H1 (cell line): ENCODE measurements at regions not wholly inside any gene's neighbourhood (a gene's known extent, or its start where the extent isn't known, plus 50 kb on each side); places are given as distances from the start of the nearest gene placed in this dataset.

Experiments used
- CEBPB ChIP-seq: IDR thresholded peaks from 2 replicates; pipeline ENCODE4 v1.6.1; 2012; ENCODE audit warnings: low read depth, low read length
- EGR1 ChIP-seq: IDR thresholded peaks from 2 replicates; pipeline ENCODE4 v1.6.1; 2011; ENCODE audit warnings: low read depth, low read length, borderline replicate concordance
- FOSL1 ChIP-seq: IDR thresholded peaks from 2 replicates; pipeline ENCODE4 v1.6.1; 2011; ENCODE audit warnings: mild to moderate bottlenecking, low read depth, low read length, moderate library complexity; ENCODE audit not compliant: insufficient read depth
- HDAC6 ChIP-seq: IDR thresholded peaks from one replicate; pipeline ENCODE4 v1.7.1; 2012; ENCODE audit warnings: low read depth, mild to moderate bottlenecking, inconsistent platforms, low read length, moderate library complexity
- MAFK ChIP-seq: IDR thresholded peaks from 2 replicates; pipeline ENCODE4 v1.6.1; 2012; ENCODE audit warnings: low read depth, mild to moderate bottlenecking, improper control_type of control experiment, low read length
- NANOG ChIP-seq: IDR thresholded peaks from 2 replicates; pipeline ENCODE4 v1.6.1; 2011; ENCODE audit warnings: low read length, low read depth, mild to moderate bottlenecking, inconsistent platforms; ENCODE audit not compliant: insufficient read depth, poor library complexity, severe bottlenecking
- SIX5 ChIP-seq: IDR thresholded peaks from 2 replicates; pipeline ENCODE4 v1.6.1; 2011; ENCODE audit warnings: mild to moderate bottlenecking, low read depth, low read length
- TBP ChIP-seq: IDR thresholded peaks from 2 replicates; pipeline ENCODE4 v1.6.1; 2011; ENCODE audit warnings: low read depth, low read length, improper control_type of control experiment
- TF ChIP-seq, protein P1 (sequence below): fragments of 300-600 bp; sonication (generic); IDR thresholded peaks from 2 replicates; pipeline ENCODE4 v1.7.1; 2012; ENCODE audit warnings: low read length, moderate library complexity, mild to moderate bottlenecking, inconsistent platforms; ENCODE audit not compliant: insufficient replicate concordance

DNA sequence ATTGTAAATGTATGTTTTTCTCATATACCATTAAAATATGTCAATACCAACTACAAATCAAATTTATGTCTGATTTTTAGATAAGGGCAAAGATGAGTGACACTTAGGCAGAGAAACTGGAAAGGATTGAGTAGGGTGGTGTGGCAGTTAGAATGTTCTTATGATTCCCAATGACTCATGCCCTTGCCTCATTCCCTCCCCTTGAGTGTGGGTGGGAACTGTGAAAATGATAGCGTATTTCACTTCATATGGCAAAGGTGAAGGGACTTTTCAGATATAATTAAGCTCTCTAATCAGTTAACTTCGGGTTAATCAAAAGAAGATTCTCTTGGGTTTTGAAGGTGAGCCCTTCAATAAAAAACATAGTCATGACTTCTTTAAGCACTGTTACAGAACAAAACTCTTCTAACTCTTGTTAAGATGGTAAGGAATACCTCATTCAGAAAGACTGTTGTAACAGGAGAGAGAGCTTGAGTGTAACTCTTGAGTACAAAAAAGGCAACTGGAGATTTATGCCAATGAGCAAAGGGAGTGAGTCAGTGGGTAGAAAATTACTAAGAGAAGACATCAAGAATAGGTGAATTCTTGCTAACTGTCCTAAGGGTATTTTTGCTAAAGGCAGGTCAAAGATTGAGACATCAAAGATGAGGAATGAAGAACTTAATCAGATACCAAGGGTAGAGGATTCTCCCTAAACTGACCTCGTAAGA, 329.5 kb downstream of the KCTD8 start (continued):
- TF ChIP-seq, protein P1, sequence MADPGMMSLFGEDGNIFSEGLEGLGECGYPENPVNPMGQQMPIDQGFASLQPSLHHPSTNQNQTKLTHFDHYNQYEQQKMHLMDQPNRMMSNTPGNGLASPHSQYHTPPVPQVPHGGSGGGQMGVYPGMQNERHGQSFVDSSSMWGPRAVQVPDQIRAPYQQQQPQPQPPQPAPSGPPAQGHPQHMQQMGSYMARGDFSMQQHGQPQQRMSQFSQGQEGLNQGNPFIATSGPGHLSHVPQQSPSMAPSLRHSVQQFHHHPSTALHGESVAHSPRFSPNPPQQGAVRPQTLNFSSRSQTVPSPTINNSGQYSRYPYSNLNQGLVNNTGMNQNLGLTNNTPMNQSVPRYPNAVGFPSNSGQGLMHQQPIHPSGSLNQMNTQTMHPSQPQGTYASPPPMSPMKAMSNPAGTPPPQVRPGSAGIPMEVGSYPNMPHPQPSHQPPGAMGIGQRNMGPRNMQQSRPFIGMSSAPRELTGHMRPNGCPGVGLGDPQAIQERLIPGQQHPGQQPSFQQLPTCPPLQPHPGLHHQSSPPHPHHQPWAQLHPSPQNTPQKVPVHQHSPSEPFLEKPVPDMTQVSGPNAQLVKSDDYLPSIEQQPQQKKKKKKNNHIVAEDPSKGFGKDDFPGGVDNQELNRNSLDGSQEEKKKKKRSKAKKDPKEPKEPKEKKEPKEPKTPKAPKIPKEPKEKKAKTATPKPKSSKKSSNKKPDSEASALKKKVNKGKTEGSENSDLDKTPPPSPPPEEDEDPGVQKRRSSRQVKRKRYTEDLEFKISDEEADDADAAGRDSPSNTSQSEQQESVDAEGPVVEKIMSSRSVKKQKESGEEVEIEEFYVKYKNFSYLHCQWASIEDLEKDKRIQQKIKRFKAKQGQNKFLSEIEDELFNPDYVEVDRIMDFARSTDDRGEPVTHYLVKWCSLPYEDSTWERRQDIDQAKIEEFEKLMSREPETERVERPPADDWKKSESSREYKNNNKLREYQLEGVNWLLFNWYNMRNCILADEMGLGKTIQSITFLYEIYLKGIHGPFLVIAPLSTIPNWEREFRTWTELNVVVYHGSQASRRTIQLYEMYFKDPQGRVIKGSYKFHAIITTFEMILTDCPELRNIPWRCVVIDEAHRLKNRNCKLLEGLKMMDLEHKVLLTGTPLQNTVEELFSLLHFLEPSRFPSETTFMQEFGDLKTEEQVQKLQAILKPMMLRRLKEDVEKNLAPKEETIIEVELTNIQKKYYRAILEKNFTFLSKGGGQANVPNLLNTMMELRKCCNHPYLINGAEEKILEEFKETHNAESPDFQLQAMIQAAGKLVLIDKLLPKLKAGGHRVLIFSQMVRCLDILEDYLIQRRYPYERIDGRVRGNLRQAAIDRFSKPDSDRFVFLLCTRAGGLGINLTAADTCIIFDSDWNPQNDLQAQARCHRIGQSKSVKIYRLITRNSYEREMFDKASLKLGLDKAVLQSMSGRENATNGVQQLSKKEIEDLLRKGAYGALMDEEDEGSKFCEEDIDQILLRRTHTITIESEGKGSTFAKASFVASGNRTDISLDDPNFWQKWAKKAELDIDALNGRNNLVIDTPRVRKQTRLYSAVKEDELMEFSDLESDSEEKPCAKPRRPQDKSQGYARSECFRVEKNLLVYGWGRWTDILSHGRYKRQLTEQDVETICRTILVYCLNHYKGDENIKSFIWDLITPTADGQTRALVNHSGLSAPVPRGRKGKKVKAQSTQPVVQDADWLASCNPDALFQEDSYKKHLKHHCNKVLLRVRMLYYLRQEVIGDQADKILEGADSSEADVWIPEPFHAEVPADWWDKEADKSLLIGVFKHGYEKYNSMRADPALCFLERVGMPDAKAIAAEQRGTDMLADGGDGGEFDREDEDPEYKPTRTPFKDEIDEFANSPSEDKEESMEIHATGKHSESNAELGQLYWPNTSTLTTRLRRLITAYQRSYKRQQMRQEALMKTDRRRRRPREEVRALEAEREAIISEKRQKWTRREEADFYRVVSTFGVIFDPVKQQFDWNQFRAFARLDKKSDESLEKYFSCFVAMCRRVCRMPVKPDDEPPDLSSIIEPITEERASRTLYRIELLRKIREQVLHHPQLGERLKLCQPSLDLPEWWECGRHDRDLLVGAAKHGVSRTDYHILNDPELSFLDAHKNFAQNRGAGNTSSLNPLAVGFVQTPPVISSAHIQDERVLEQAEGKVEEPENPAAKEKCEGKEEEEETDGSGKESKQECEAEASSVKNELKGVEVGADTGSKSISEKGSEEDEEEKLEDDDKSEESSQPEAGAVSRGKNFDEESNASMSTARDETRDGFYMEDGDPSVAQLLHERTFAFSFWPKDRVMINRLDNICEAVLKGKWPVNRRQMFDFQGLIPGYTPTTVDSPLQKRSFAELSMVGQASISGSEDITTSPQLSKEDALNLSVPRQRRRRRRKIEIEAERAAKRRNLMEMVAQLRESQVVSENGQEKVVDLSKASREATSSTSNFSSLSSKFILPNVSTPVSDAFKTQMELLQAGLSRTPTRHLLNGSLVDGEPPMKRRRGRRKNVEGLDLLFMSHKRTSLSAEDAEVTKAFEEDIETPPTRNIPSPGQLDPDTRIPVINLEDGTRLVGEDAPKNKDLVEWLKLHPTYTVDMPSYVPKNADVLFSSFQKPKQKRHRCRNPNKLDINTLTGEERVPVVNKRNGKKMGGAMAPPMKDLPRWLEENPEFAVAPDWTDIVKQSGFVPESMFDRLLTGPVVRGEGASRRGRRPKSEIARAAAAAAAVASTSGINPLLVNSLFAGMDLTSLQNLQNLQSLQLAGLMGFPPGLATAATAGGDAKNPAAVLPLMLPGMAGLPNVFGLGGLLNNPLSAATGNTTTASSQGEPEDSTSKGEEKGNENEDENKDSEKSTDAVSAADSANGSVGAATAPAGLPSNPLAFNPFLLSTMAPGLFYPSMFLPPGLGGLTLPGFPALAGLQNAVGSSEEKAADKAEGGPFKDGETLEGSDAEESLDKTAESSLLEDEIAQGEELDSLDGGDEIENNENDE = no peak
- no peak for TF ChIP-seq NANOG
- no peak for TF ChIP-seq CEBPB
- TF ChIP-seq EGR1 = no peak
- no peak for TF ChIP-seq HDAC6
- TF ChIP-seq TBP = no peak
- no peak for TF ChIP-seq SIX5
- no peak for TF ChIP-seq FOSL1
- TF ChIP-seq MAFK = no peak
- TF ChIP-seq, all 59 proteins: peak for 0
